DND-41 (cell line): ENCODE measurements at regions not wholly inside any gene's neighbourhood (a gene's known extent, or its start where the extent isn't known, plus 50 kb on each side); places are given as distances from the start of the nearest gene placed in this dataset.

Source experiments
- ATAC-seq: fragments of 200-7000 bp; cut with Tn5 transposase; 3 replicates; pipeline ENCODE4 v1.9.1; 2021; ENCODE audit warnings: low read depth; ENCODE audit not compliant: insufficient read depth
- DNase-seq: peaks from one replicate; pipeline ENCODE4 v3.0.0-alpha.2; 2020
- H2AFZ ChIP-seq: 2 replicates; pipeline ENCODE4 v1.6.0; 2012; ENCODE audit warnings: low read depth, low read length
- H3K27ac ChIP-seq: 2 replicates; pipeline ENCODE4 v1.5.1; 2012; ENCODE audit warnings: low read length, inconsistent platforms
- H3K27me3 ChIP-seq: fragments of 200-600 bp; sonication (generic); 2 replicates; pipeline ENCODE4 v1.6.0; 2012; ENCODE audit warnings: low read length, mild to moderate bottlenecking, inconsistent platforms; ENCODE audit not compliant: insufficient read depth, poor library complexity
- H3K36me3 ChIP-seq: 2 replicates; pipeline ENCODE4 v1.5.1; 2012; ENCODE audit warnings: low read length, inconsistent platforms; ENCODE audit not compliant: insufficient read depth
- H3K4me1 ChIP-seq: 2 replicates; pipeline ENCODE4 v1.5.1; 2012; ENCODE audit warnings: mild to moderate bottlenecking, low read length; ENCODE audit not compliant: insufficient read depth
- H3K4me2 ChIP-seq: 2 replicates; pipeline ENCODE4 v1.6.0; 2012; ENCODE audit warnings: mild to moderate bottlenecking, moderate library complexity, low read length, inconsistent platforms; ENCODE audit not compliant: insufficient read depth
- H3K4me3 ChIP-seq, 2 experiments: fragments of 200-600 bp in 1 of 2; shearing (Covaris generic) in 1 of 2; 2 replicates each; pipeline ENCODE4 v1.5.1; 2012 to 2016; ENCODE audit warnings: inconsistent platforms in 2 of 2, low read length in 2 of 2, mild to moderate bottlenecking in 2 of 2, low read depth in 1 of 2, moderate library complexity in 1 of 2
- H3K79me2 ChIP-seq: 2 replicates; pipeline ENCODE4 v1.6.0; 2012; ENCODE audit warnings: low read length, inconsistent platforms; ENCODE audit not compliant: insufficient read depth
- H3K9ac ChIP-seq: 2 replicates; pipeline ENCODE4 v1.6.0; 2012; ENCODE audit warnings: low read depth, mild to moderate bottlenecking, inconsistent platforms, low read length, moderate library complexity
- H3K9me3 ChIP-seq: 2 replicates; pipeline ENCODE4 v1.5.1; 2012; ENCODE audit warnings: low read length, moderate library complexity, mild to moderate bottlenecking, inconsistent platforms; ENCODE audit not compliant: insufficient read depth, severe bottlenecking
- H4K20me1 ChIP-seq: 2 replicates; pipeline ENCODE4 v1.6.0; 2012; ENCODE audit warnings: low read length; ENCODE audit not compliant: insufficient read depth
- EZH2 ChIP-seq: IDR thresholded peaks from 3 replicates; pipeline ENCODE4 v1.6.1; 2012; ENCODE audit warnings: borderline replicate concordance, low read depth, mild to moderate bottlenecking, moderate library complexity, low read length, inconsistent platforms; ENCODE audit not compliant: severe bottlenecking
- TF ChIP-seq, protein P1 (sequence below): IDR thresholded peaks from 2 replicates; pipeline ENCODE4 v1.5.1; 2012; ENCODE audit warnings: borderline replicate concordance, low read length, moderate library complexity, mild to moderate bottlenecking; ENCODE audit not compliant: poor library complexity, severe bottlenecking; ENCODE audit errors: extremely low read depth

DNA sequence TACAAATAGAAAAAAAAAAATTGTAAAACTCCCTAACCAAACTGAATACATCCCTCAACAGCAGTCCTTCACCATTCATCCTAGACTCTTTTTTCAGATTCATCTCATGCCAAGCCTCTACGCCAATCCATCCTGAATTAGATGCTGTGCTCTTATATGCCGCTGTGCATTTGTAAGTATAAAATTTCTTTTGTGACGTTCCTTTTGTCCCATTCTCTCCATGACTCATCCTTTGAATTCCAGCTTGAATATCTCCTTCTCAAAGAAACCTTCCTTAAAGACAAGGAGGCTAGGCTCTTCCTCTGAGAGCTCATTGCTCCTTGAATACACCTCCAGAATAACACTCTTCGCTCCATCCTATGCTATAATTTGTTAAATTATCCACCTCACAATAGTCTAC lies 359.2 kb downstream of the RMST start:
- ATAC-seq = no peak
- H3K4me1 ChIP-seq = no peaks in the 10 kb centered on the region

DNA sequence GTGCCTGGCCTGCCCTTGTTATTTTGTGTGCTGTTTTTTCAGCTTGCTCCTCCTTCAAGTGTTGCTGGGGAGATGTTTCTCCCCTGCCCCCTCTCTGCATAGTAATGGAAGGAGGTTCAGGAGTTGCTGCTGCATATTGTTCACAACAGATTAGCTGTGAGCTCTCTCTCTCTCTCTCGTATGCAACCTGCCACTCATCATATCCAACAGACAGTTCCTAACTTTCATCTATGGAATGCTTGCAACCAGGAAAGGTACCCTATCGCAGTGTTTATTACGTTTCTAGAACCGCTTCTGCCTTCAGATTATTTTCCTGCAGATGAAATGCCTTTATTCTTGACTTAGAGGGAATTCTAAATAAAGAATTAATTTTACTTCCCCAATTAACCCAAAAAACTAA lies 372.9 kb downstream of the RMST start:
- Histone ChIP-seq H2AFZ (no peak overlapping the region), H3K36me3 (no peaks in the 10 kb centered on the region), H3K27ac (no peak overlapping the region), H3K4me2 (no peak overlapping the region), H3K4me1 (no peaks in the 10 kb centered on the region), H4K20me1 (no peaks in the 10 kb centered on the region), H3K9ac (no peak overlapping the region), H3K27me3 (no peaks in the 10 kb centered on the region), H3K4me3 (no peak overlapping the region), H3K79me2 (no peaks in the 10 kb centered on the region), H3K9me3 (no peaks in the 10 kb centered on the region)
- no peak for DNase-seq
- ATAC-seq = no peak
- TF ChIP-seq, protein P1, sequence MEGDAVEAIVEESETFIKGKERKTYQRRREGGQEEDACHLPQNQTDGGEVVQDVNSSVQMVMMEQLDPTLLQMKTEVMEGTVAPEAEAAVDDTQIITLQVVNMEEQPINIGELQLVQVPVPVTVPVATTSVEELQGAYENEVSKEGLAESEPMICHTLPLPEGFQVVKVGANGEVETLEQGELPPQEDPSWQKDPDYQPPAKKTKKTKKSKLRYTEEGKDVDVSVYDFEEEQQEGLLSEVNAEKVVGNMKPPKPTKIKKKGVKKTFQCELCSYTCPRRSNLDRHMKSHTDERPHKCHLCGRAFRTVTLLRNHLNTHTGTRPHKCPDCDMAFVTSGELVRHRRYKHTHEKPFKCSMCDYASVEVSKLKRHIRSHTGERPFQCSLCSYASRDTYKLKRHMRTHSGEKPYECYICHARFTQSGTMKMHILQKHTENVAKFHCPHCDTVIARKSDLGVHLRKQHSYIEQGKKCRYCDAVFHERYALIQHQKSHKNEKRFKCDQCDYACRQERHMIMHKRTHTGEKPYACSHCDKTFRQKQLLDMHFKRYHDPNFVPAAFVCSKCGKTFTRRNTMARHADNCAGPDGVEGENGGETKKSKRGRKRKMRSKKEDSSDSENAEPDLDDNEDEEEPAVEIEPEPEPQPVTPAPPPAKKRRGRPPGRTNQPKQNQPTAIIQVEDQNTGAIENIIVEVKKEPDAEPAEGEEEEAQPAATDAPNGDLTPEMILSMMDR = no peak
- no peak for TF ChIP-seq EZH2

More for the DNA sequence above, 359.2 kb downstream of the RMST start:
- Histone ChIP-seq H3K4me3 (no peak overlapping the region), H2AFZ (no peak overlapping the region), H3K9me3 (no peaks in the 10 kb centered on the region), H3K27me3 (no peaks in the 10 kb centered on the region), H3K27ac (no peak overlapping the region), H3K4me2 (no peak overlapping the region), H4K20me1 (no peaks in the 10 kb centered on the region), H3K36me3 (no peaks in the 10 kb centered on the region), H3K79me2 (no peaks in the 10 kb centered on the region), H3K9ac (no peak overlapping the region)
- TF ChIP-seq, protein P1 = no peak
- TF ChIP-seq EZH2 = no peak
- DNase-seq = no peak

DNA sequence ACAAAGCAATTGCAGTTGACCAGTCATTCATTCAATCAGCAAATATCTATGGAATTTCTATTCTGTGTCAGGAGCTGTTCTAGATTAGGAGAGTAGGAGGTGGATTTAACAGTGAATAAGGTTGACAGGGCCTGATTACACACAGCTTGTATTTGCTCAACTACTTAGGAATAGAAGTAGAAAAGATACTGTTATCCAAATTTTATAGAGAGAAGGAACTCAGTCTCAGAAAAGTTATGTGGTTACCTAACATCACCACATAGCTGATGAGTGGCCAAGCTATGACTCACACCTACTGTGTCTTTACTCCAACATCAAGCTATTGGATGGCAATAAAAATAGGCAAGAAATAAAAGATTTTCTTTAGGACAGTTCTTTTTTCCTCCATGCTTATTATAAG lies 374.8 kb downstream of the RMST start:
- Histone ChIP-seq H3K4me3 (no peak overlapping the region), H3K9ac (no peak overlapping the region), H3K27ac (no peak overlapping the region), H2AFZ (no peak overlapping the region), H3K4me2 (no peak overlapping the region), H3K9me3 (no peaks in the 10 kb centered on the region), H3K36me3 (no peaks in the 10 kb centered on the region), H4K20me1 (no peaks in the 10 kb centered on the region), H3K4me1 (no peaks in the 10 kb centered on the region), H3K27me3 (no peaks in the 10 kb centered on the region), H3K79me2 (no peaks in the 10 kb centered on the region)
- ATAC-seq (no peak), DNase-seq (no peak)
- TF ChIP-seq, protein P1 = no peak

DNA sequence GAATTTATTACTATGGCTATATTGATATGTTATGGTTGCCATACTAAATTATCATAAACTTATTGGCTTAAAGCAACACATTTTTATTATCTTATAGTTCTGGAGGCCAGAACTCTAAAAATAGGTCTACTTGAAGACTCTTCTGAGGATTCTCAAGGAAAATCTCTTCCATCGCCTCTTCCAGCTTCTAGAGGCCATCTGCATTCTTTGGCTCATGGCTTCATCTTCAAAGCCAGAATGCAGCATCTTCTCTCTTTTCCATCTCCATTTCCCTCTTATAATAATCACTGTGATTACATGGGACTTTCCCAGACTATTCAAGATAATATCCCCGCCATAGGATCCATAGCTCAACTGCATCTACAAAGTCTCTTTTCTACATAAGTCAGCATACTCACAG lies 385.4 kb downstream of the RMST start:
- Histone ChIP-seq H3K4me3 (no peak overlapping the region), H4K20me1 (no peaks in the 10 kb centered on the region), H3K9me3 (no peaks in the 10 kb centered on the region), H3K4me1 (no peaks in the 10 kb centered on the region), H3K36me3 (no peaks in the 10 kb centered on the region), H3K79me2 (no peaks in the 10 kb centered on the region), H3K9ac (no peak overlapping the region), H2AFZ (no peak overlapping the region), H3K27ac (no peak overlapping the region), H3K4me2 (no peak overlapping the region), H3K27me3 (no peaks in the 10 kb centered on the region)
- TF ChIP-seq, protein P1 = no peak
- TF ChIP-seq EZH2 = no peak
- no peak for DNase-seq
- ATAC-seq = no peak
